Stimulated activated CD4-positive, alpha-beta T cell treated with anti-CD3 and anti-CD28 coated beads, Interleukin-12 subunit alpha, Interleukin-12 subunit beta, amount 100 ng/mL, for 24 hours (primary cell): ENCODE measurements at regions not wholly inside any gene's neighbourhood (a gene's known extent, or its start where the extent isn't known, plus 50 kb on each side); places are given as distances from the start of the nearest gene placed in this dataset.

Source experiments
- DNase-seq, 2 experiments: peaks; one replicate each; pipeline ENCODE4 v3.0.0-alpha.2; 2020; ENCODE audit warnings: low read depth in 2 of 2

- DNase-seq: no peak
These were observed 572.8 kb upstream of the FAM241A start for GRCh38 chr4:111572470-111572869.

- DNase-seq: no peak
These were observed 571.9 kb upstream of the FAM241A start for GRCh38 chr4:111573386-111573785.

- no peak for DNase-seq
These were observed 565.5 kb upstream of the FAM241A start for GRCh38 chr4:111579767-111580166.

GRCh38 chr4:111595456-111595855 lies 549.8 kb upstream of the FAM241A start:
- DNase-seq: no peak

GRCh38 chr4:111596491-111596890 lies 548.8 kb upstream of the FAM241A start:
- DNase-seq: no peak

GRCh38 chr4:111601671-111602070 lies 543.6 kb upstream of the FAM241A start:
- no peak for DNase-seq

GRCh38 chr4:111602848-111603247 lies 542.4 kb upstream of the FAM241A start:
- no peak for DNase-seq

- no peak for DNase-seq
These were observed 540.1 kb upstream of the FAM241A start for GRCh38 chr4:111605111-111605510.

GRCh38 chr4:111610681-111611080 lies 534.6 kb upstream of the FAM241A start:
- no peak for DNase-seq

GRCh38 chr4:111618908-111619307 lies 526.3 kb upstream of the FAM241A start:
- no peak for DNase-seq

GRCh38 chr4:111628437-111628836 lies 516.8 kb upstream of the FAM241A start:
- no peak for DNase-seq

- DNase-seq: no peak
These were observed 514.5 kb upstream of the FAM241A start for GRCh38 chr4:111630705-111631104.

- DNase-seq: no peak
These were observed 513.8 kb upstream of the FAM241A start for GRCh38 chr4:111631215-111631999.

- DNase-seq: no peak
These were observed 512.6 kb upstream of the FAM241A start for GRCh38 chr4:111632641-111633151.

- DNase-seq: no peak
These were observed 511.5 kb upstream of the FAM241A start for GRCh38 chr4:111633663-111634266.

- no peak for DNase-seq
These were observed 509.6 kb upstream of the FAM241A start for GRCh38 chr4:111635646-111636045.

- no peak for DNase-seq
These were observed 508.2 kb upstream of the FAM241A start for GRCh38 chr4:111636961-111637585.

- DNase-seq: no peak
These were observed 506.0 kb upstream of the FAM241A start for GRCh38 chr4:111639120-111639690.

GRCh38 chr4:111639876-111640275 lies 505.4 kb upstream of the FAM241A start:
- DNase-seq: no peak

- no peak for DNase-seq
These were observed 503.3 kb upstream of the FAM241A start for GRCh38 chr4:111641813-111642579.

GRCh38 chr4:111648056-111648455 lies 497.2 kb upstream of the FAM241A start:
- no peak for DNase-seq

GRCh38 chr4:111649308-111649707 lies 495.9 kb upstream of the FAM241A start:
- DNase-seq: no peak
